ENCODE measurements at regions not wholly inside any gene's neighbourhood (a gene's known extent, or its start where the extent isn't known, plus 50 kb on each side); places are given as distances from the start of the nearest gene placed in this dataset.

GRCh38 chr3:44090036-44090435, 151.7 kb upstream of the TOPAZ1 start:
- Histone ChIP-seq H3K4me3 (no peak overlapping the region), H3K27me3 (no peaks in the 10 kb centered on the region), H3K4me1 (no peaks in the 10 kb centered on the region), H3K9me3 (no peaks in the 10 kb centered on the region), H3K36me3 (no peaks in the 10 kb centered on the region), H3K27ac (no peak overlapping the region)
- DNase-seq (ENCODE audit: extremely low spot score in 2 of 2): no peak
- intact Hi-C loops (cut with DNase I): no loop called here
- no peak for TF ChIP-seq POLR2A (IDR thresholded peaks at IDR 0.05)
- no peak for TF ChIP-seq POLR2AphosphoS5 (IDR thresholded peaks at IDR 0.05; ENCODE audit: insufficient read depth in 1 of 2, low read depth in 1 of 2)
- no peak for TF ChIP-seq CTCF (IDR thresholded peaks at IDR 0.05)

GRCh38 chr3:44092497-44092896, 149.2 kb upstream of the TOPAZ1 start:
- no peak overlapping the region for H3K4me3 ChIP-seq
- no peak for TF ChIP-seq POLR2A (IDR thresholded peaks at IDR 0.05)
- TF ChIP-seq POLR2AphosphoS5 (IDR thresholded peaks at IDR 0.05; ENCODE audit: insufficient read depth in 1 of 2, low read depth in 1 of 2): no peak
- TF ChIP-seq CTCF (IDR thresholded peaks at IDR 0.05): no peak
- no peaks in the 10 kb centered on the region for H3K27me3 ChIP-seq
- intact Hi-C loops (cut with DNase I): no loop called here
- H3K4me1 ChIP-seq: no peaks in the 10 kb centered on the region
- DNase-seq (ENCODE audit: extremely low spot score in 2 of 2): no peak
- H3K36me3 ChIP-seq: no peaks in the 10 kb centered on the region
- no peak overlapping the region for H3K27ac ChIP-seq
- no peaks in the 10 kb centered on the region for H3K9me3 ChIP-seq

GRCh38 chr3:44093531-44093930, 148.2 kb upstream of the TOPAZ1 start:
- H3K4me3 ChIP-seq: no peak overlapping the region
- intact Hi-C loops (cut with DNase I): no loop called here
- no peaks in the 10 kb centered on the region for H3K36me3 ChIP-seq
- no peaks in the 10 kb centered on the region for H3K4me1 ChIP-seq
- no peaks in the 10 kb centered on the region for H3K9me3 ChIP-seq
- TF ChIP-seq POLR2A (IDR thresholded peaks at IDR 0.05) (no peak), CTCF (IDR thresholded peaks at IDR 0.05) (no peak), POLR2AphosphoS5 (IDR thresholded peaks at IDR 0.05; ENCODE audit: insufficient read depth in 1 of 2, low read depth in 1 of 2) (no peak)
- H3K27ac ChIP-seq: no peak overlapping the region
- H3K27me3 ChIP-seq: no peaks in the 10 kb centered on the region
- DNase-seq (ENCODE audit: extremely low spot score in 2 of 2): no peak

- no peak overlapping the region for H3K27ac ChIP-seq
- H3K27me3 ChIP-seq: no peaks in the 10 kb centered on the region
- no peak for DNase-seq (ENCODE audit: extremely low spot score in 2 of 2)
- H3K36me3 ChIP-seq: no peaks in the 10 kb centered on the region
- TF ChIP-seq POLR2A (IDR thresholded peaks at IDR 0.05) (no peak), CTCF (IDR thresholded peaks at IDR 0.05) (no peak), POLR2AphosphoS5 (IDR thresholded peaks at IDR 0.05; ENCODE audit: insufficient read depth in 1 of 2, low read depth in 1 of 2) (no peak)
- no peak overlapping the region for H3K4me3 ChIP-seq
- no peaks in the 10 kb centered on the region for H3K4me1 ChIP-seq
- no peaks in the 10 kb centered on the region for H3K9me3 ChIP-seq
- intact Hi-C loops (cut with DNase I): no loop called here
Observed at GRCh38 chr3:44098656-44099415, 142.8 kb upstream of the TOPAZ1 start.

- Histone ChIP-seq H3K4me3 (no peak overlapping the region), H3K4me1 (no peaks in the 10 kb centered on the region), H3K27me3 (no peaks in the 10 kb centered on the region), H3K9me3 (no peaks in the 10 kb centered on the region), H3K27ac (no peak overlapping the region), H3K36me3 (no peaks in the 10 kb centered on the region)
- intact Hi-C loops (cut with DNase I): no loop called here
- DNase-seq (ENCODE audit: extremely low spot score in 2 of 2): no peak
- TF ChIP-seq CTCF (IDR thresholded peaks at IDR 0.05): no peak
- no peak for TF ChIP-seq POLR2A (IDR thresholded peaks at IDR 0.05)
- TF ChIP-seq POLR2AphosphoS5 (IDR thresholded peaks at IDR 0.05; ENCODE audit: insufficient read depth in 1 of 2, low read depth in 1 of 2): no peak
Observed at GRCh38 chr3:44099566-44100297, 142.0 kb upstream of the TOPAZ1 start.

Measured in vagina (tissue), 2 donors.